ENCODE measurements at regions not wholly inside any gene's neighbourhood (a gene's known extent, or its start where the extent isn't known, plus 50 kb on each side); places are given as distances from the start of the nearest gene placed in this dataset.

DNA sequence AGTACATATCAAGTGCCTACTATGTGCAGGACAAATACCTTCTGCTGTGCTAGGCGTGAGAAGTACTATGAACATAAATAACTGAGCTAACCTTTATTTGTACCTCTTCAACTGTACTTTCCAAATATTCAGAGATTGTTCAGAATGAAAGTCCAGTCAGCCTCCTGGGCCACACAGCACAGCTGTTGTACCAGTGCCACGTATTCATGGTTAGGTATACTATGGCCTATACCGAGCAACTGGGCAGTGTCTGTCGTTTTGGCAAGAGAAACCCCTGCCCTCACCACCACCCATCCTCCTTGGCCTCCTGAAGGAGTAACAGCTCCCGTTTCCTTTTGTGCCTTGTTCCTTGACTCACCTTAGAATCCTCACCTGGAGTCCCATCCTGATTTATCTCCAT lies 53.0 kb downstream of the RASSF10 start:
- no CpG with 5 or more reads among the region's 5 CpGs for WGBS (ENCODE audit: extremely low coverage, insufficient coverage, insufficient read length)
- H3K36me3 ChIP-seq (ENCODE audit: control insufficient read depth in 1 of 2, insufficient read depth in 2 of 2, low read length in 2 of 2): no peaks in the 10 kb centered on the region

DNA sequence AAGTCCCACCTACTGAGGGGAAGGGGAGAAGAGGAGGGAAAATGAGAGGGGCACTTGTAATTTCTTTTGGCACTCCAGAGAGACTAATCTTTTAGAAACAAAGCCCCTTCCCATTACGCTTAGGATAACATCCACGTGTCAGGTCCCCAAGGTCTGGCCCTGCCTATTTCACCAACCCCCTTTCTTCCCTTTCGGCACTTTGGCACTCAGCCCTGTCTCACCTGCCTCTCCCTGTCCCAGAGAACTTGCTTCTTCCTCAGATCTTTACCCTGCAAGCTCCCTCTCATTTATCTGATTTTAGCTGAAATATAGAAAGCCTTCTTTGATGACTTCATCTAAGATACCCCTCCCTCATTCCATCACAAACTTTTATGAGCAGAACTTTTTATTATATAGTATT lies 55.5 kb downstream of the RASSF10 start:
- Histone ChIP-seq H3K79me2 (ENCODE audit: control insufficient read depth, insufficient read depth, low read length, poor library complexity) (no peaks in the 10 kb centered on the region), H3K18ac (ENCODE audit: low read length) (no peak overlapping the region), H3K23ac (ENCODE audit: low read length) (no peak overlapping the region), H3K4me2 (ENCODE audit: low read length) (no peak overlapping the region), H3K36me3 (ENCODE audit: control insufficient read depth in 1 of 2, insufficient read depth in 2 of 2, low read length in 2 of 2) (no peaks in the 10 kb centered on the region), H3K4ac (ENCODE audit: low read depth, low read length) (no peak overlapping the region), H3K9me3 (ENCODE audit: insufficient read depth, low read depth, low read length) (no peaks in the 10 kb centered on the region), H3K4me3 (ENCODE audit: low read depth, low read length) (no peak overlapping the region), H4K8ac (ENCODE audit: low read depth, low read length) (no peak overlapping the region), H2BK5ac (ENCODE audit: low read depth, low read length, poor library complexity) (no peak overlapping the region), H3K27ac (ENCODE audit: low read depth, low read length) (no peak overlapping the region), H3K27me3 (ENCODE audit: insufficient read depth, low read length) (no peaks in the 10 kb centered on the region), H4K91ac (ENCODE audit: low read depth, low read length) (no peak overlapping the region), H2BK12ac (ENCODE audit: low read length) (no peak overlapping the region), H3K9ac (ENCODE audit: low read length) (no peak overlapping the region), H3K79me1 (ENCODE audit: low read length) (no peaks in the 10 kb centered on the region), H4K12ac (ENCODE audit: low read depth, low read length) (no peak overlapping the region), H2BK120ac (ENCODE audit: insufficient read depth, low read length, poor library complexity) (no peak overlapping the region), H3K14ac (ENCODE audit: low read length) (no peak overlapping the region), H2AFZ (ENCODE audit: insufficient read depth, low read length, poor library complexity) (no peak overlapping the region), H3K4me1 (ENCODE audit: control insufficient read depth in 1 of 2, insufficient read depth in 2 of 2, low read length in 2 of 2) (no peaks in the 10 kb centered on the region), H2AK5ac (ENCODE audit: low read length) (no peak overlapping the region)
- WGBS (ENCODE audit: extremely low coverage, insufficient coverage, insufficient read length): no CpG with 5 or more reads among the region's 3 CpGs
- DNase-seq: no peak

More for the DNA sequence above, 53.0 kb downstream of the RASSF10 start:
- peak in 1 of 2 donors; percentile 66 for DNase-seq
- H4K91ac ChIP-seq (ENCODE audit: low read depth, low read length): no peak overlapping the region
- no peaks in the 10 kb centered on the region for H3K79me1 ChIP-seq (ENCODE audit: low read length)
- no peaks in the 10 kb centered on the region for H3K9me3 ChIP-seq (ENCODE audit: insufficient read depth, low read depth, low read length)
- H2BK120ac ChIP-seq (ENCODE audit: insufficient read depth, low read length, poor library complexity): no peak overlapping the region
- no peak overlapping the region for H3K23ac ChIP-seq (ENCODE audit: low read length)
- H3K4me2 ChIP-seq (ENCODE audit: low read length): no peak overlapping the region
- H3K9ac ChIP-seq (ENCODE audit: low read length): no peak overlapping the region
- H3K4me3 ChIP-seq (ENCODE audit: low read depth, low read length): no peak overlapping the region
- H3K18ac ChIP-seq (ENCODE audit: low read length): no peak overlapping the region
- no peak overlapping the region for H2BK12ac ChIP-seq (ENCODE audit: low read length)
- no peak overlapping the region for H2BK5ac ChIP-seq (ENCODE audit: low read depth, low read length, poor library complexity)
- no peaks in the 10 kb centered on the region for H3K27me3 ChIP-seq (ENCODE audit: insufficient read depth, low read length)
- H3K14ac ChIP-seq (ENCODE audit: low read length): no peak overlapping the region
- no peak overlapping the region for H2AK5ac ChIP-seq (ENCODE audit: low read length)
- no peaks in the 10 kb centered on the region for H3K79me2 ChIP-seq (ENCODE audit: control insufficient read depth, insufficient read depth, low read length, poor library complexity)
- H4K12ac ChIP-seq (ENCODE audit: low read depth, low read length): no peak overlapping the region
- no peak overlapping the region for H3K4ac ChIP-seq (ENCODE audit: low read depth, low read length)
- H2AFZ ChIP-seq (ENCODE audit: insufficient read depth, low read length, poor library complexity): no peak overlapping the region
- no peak overlapping the region for H3K27ac ChIP-seq (ENCODE audit: low read depth, low read length)
- no peaks in the 10 kb centered on the region for H3K4me1 ChIP-seq (ENCODE audit: control insufficient read depth in 1 of 2, insufficient read depth in 2 of 2, low read length in 2 of 2)
- no peak overlapping the region for H4K8ac ChIP-seq (ENCODE audit: low read depth, low read length)

DNA sequence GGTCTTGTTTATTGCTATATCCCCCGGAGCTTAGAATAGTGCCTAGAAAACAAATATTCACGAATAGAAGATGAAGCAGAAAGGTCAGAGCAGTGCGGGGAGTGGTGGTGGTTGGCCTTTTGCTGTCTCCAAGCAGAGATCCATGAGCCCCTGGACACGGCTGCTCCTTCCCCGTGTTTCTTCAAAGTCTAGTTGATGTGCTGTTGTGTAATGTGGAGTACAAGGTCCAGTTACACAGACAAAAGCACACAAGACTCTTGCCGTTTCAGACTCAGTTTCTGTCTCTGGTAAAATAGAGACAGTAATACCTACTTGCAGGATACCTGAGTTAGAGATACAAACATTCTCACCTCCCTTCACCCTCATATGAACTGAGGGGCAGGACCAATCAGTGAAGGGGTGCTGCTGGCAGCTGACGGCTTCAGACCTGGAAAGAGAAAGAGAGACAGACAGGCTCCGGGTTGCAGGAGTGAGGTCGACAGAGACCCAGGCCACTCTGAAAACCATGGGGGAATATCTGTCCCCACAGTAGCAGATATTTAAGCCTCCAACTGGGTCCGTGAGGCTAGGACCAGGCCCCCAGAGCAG lies 56.2 kb downstream of the RASSF10 start:
- Histone ChIP-seq H3K79me2 (ENCODE audit: control insufficient read depth, insufficient read depth, low read length, poor library complexity) (no peaks in the 10 kb centered on the region), H2BK120ac (ENCODE audit: insufficient read depth, low read length, poor library complexity) (no peak overlapping the region), H2AFZ (ENCODE audit: insufficient read depth, low read length, poor library complexity) (no peak overlapping the region), H2BK5ac (ENCODE audit: low read depth, low read length, poor library complexity) (no peak overlapping the region), H3K4ac (ENCODE audit: low read depth, low read length) (no peak overlapping the region), H3K23ac (ENCODE audit: low read length) (no peak overlapping the region), H3K9ac (ENCODE audit: low read length) (no peak overlapping the region), H2BK12ac (ENCODE audit: low read length) (no peak overlapping the region), H2AK5ac (ENCODE audit: low read length) (no peak overlapping the region), H3K79me1 (ENCODE audit: low read length) (no peaks in the 10 kb centered on the region), H3K27me3 (ENCODE audit: insufficient read depth, low read length) (no peaks in the 10 kb centered on the region), H3K4me1 (ENCODE audit: control insufficient read depth in 1 of 2, insufficient read depth in 2 of 2, low read length in 2 of 2) (no peaks in the 10 kb centered on the region), H3K36me3 (ENCODE audit: control insufficient read depth in 1 of 2, insufficient read depth in 2 of 2, low read length in 2 of 2) (no peaks in the 10 kb centered on the region), H3K14ac (ENCODE audit: low read length) (no peak overlapping the region), H3K4me3 (ENCODE audit: low read depth, low read length) (no peak overlapping the region), H3K9me3 (ENCODE audit: insufficient read depth, low read depth, low read length) (no peaks in the 10 kb centered on the region), H4K8ac (ENCODE audit: low read depth, low read length) (no peak overlapping the region), H4K12ac (ENCODE audit: low read depth, low read length) (no peak overlapping the region), H4K91ac (ENCODE audit: low read depth, low read length) (no peak overlapping the region), H3K18ac (ENCODE audit: low read length) (no peak overlapping the region), H3K4me2 (ENCODE audit: low read length) (no peak overlapping the region), H3K27ac (ENCODE audit: low read depth, low read length) (no peak overlapping the region)
- no peak for DNase-seq
- no CpG with 5 or more reads among the region's 10 CpGs for WGBS (ENCODE audit: extremely low coverage, insufficient coverage, insufficient read length)

DNA sequence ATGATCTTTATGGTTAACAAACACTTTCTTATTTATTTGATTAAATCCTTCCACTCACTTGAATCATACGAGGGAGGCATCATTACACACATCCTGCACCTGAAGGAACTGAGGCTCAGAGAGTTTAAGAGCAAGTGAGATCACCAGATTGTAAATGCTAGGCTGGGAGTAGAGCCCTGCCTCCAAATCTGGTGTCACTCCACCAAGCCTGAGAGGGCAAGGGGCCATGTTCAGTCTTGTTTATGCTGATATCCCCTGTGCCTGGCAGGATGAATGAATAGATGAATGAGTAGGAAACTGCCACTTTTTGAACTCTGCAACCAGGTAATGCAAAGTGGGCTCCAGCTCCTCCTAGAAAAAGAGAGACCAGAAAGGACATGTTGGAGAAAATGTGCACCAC lies 59.1 kb downstream of the RASSF10 start:
- no peak overlapping the region for H4K12ac ChIP-seq (ENCODE audit: low read depth, low read length)
- H3K79me2 ChIP-seq (ENCODE audit: control insufficient read depth, insufficient read depth, low read length, poor library complexity): no peaks in the 10 kb centered on the region
- no peaks in the 10 kb centered on the region for H3K9me3 ChIP-seq (ENCODE audit: insufficient read depth, low read depth, low read length)
- no peak overlapping the region for H3K4me3 ChIP-seq (ENCODE audit: low read depth, low read length)
- H3K27ac ChIP-seq (ENCODE audit: low read depth, low read length): no peak overlapping the region
- WGBS (ENCODE audit: extremely low coverage, insufficient coverage, insufficient read length): no CpG with 5 or more reads among the region's 1 CpG
- no peaks in the 10 kb centered on the region for H3K27me3 ChIP-seq (ENCODE audit: insufficient read depth, low read length)
- no peak overlapping the region for H3K9ac ChIP-seq (ENCODE audit: low read length)
- DNase-seq: no peak
- H4K91ac ChIP-seq (ENCODE audit: low read depth, low read length): no peak overlapping the region
- no peak overlapping the region for H2BK12ac ChIP-seq (ENCODE audit: low read length)
- no peaks in the 10 kb centered on the region for H3K36me3 ChIP-seq (ENCODE audit: control insufficient read depth in 1 of 2, insufficient read depth in 2 of 2, low read length in 2 of 2)
- H2AFZ ChIP-seq (ENCODE audit: insufficient read depth, low read length, poor library complexity): no peak overlapping the region
- H2AK5ac ChIP-seq (ENCODE audit: low read length): no peak overlapping the region
- H3K4me1 ChIP-seq (ENCODE audit: control insufficient read depth in 1 of 2, insufficient read depth in 2 of 2, low read length in 2 of 2): no peaks in the 10 kb centered on the region
- H3K14ac ChIP-seq (ENCODE audit: low read length): no peak overlapping the region
- no peak overlapping the region for H4K8ac ChIP-seq (ENCODE audit: low read depth, low read length)
- no peaks in the 10 kb centered on the region for H3K79me1 ChIP-seq (ENCODE audit: low read length)
- no peak overlapping the region for H3K18ac ChIP-seq (ENCODE audit: low read length)
- no peak overlapping the region for H3K23ac ChIP-seq (ENCODE audit: low read length)
- H2BK120ac ChIP-seq (ENCODE audit: insufficient read depth, low read length, poor library complexity): no peak overlapping the region
- H2BK5ac ChIP-seq (ENCODE audit: low read depth, low read length, poor library complexity): no peak overlapping the region
- H3K4ac ChIP-seq (ENCODE audit: low read depth, low read length): no peak overlapping the region
- H3K4me2 ChIP-seq (ENCODE audit: low read length): no peak overlapping the region
